Stimulated activated CD4-positive, alpha-beta T cell treated with anti-CD3 and anti-CD28 coated beads, Interleukin-4, amount 100 ng/mL, for 1 hour (primary cell): ENCODE measurements at regions not wholly inside any gene's neighbourhood (a gene's known extent, or its start where the extent isn't known, plus 50 kb on each side); places are given as distances from the start of the nearest gene placed in this dataset.

Source experiments
- DNase-seq: peaks from one replicate; pipeline ENCODE4 v3.0.0-alpha.2; 2020

GRCh38 chr15:37720267-37720666 lies 214.2 kb upstream of the TMCO5A start:
- DNase-seq: no peak

DNA sequence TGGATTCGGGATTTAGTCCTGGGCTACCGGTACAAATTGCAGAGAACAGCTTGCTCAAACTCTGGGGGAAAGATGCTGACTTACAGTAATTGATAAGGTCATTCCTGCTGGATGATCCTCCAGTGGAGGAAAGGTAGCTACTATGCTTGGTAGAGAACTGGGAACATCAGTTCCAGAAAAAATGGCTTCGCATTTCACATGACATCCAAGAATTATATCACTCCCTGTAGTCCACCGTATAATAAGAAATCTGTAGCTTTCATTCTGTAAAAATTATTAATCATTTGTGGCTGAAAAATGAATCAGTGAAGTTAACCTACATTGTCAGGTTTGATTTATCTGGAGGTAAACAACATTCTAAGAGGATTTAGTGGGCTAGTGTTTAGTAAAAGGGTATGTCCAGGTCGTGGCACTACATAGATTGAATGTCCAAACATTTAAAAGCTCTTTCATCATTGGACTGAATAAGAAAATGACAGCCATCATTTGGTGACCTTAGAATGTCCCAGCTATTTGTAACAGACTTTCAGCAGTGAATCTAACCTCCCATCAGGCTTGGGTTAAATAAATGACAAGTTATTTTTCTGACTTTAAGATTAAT lies 203.2 kb upstream of the TMCO5A start:
- DNase-seq: no peak

DNA sequence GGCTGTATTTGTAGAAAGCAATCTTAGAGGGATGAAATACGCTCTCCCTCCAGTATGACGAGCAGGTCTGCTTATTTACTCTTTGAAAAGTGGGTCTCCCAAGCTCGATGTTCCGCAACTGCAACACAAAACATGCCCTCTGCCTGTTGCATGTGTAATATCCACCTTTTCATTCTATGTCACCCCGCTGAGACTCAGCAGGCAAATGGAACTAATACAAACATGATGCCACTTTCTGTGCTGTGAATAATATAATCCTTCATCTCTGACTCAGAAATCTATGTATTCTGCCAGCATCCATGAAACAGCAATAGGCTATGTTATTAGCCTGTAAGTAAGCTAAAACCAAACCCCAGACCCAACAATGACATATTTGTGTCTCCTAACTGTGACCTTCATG lies 200.8 kb upstream of the TMCO5A start:
- DNase-seq: no peak

DNA sequence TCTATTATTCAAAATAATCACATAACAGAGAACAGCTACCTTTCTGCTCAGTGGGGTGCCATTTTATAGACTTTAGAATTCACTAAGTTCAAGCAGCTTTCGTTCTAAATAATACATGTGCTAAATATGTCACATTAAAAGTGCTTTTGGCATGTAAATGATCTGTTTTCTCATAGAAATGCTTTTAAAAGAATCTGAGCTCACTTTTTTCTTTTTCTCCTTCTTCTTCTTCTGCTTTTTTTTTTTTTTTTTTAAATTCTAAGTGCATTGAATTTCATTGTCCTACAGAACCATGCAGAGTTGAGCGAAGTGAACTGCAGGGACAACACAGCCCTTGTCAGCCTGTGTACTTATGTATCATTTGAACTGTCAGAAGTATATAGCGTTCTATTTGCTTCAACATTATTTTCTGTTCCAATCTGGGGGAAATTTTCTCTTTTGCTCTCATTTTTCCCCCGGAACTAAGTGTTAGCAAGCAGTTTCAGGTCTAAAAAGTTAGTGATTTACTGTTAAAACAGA lies 193.8 kb upstream of the TMCO5A start:
- DNase-seq: no peak

DNA sequence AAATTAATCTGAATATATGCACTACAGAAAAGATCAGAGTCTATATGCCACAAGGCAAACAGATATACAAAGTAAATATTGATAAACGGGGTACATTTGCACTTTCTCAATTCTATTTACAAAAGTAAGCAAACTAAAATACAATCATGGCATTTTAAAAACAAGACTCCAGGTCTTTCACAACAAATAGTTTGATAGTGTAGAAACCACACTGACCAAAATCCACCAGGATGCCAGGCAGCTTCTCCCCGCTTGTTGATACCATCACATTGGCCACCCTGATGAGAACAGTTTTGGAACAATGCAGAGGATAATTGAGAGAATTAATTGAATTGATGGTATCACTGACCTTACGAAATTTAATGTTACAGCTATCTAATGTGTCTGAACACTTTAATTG lies 190.6 kb upstream of the TMCO5A start:
- no peak for DNase-seq

DNA sequence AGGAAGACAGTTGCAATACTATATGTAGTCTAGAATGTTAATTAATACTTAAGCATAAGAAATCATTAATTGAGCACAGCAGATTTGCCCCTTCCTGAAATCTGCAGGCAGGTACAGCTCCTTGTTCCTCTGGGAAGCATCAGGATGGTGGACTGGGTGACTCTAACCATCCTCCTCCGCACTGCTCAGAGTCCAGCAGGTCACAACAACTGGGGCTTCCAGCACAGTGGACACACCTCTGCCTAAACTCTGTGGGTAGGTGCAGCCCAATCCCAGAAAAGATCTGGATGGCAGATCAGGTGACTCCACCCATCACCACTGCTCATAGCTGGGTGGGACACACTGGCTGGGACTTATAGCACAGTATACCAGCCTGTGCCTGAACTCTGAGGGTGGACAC lies 189.9 kb upstream of the TMCO5A start:
- DNase-seq: no peak

DNA sequence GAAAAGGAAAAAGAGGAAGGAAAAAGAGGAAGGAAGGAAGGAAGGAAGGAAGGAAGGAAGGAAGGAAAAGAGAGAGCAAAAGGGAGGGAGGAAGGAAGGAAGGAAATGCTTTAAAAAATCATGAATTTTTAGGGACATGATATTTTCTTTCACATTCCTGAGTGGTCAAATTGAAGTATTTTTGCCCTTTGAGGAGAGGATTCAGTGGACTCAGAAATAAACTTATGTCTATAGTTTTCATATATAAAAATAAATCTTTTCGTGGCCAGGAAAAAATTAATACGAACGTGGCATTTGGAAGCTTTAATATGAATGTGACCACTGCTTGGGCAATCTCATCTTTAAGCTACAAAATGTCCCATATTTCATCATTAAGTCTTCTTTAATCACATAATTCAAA lies 183.0 kb upstream of the TMCO5A start:
- no peak for DNase-seq

GRCh38 chr15:37756407-37756806 lies 178.0 kb upstream of the TMCO5A start:
- DNase-seq: no peak

DNA sequence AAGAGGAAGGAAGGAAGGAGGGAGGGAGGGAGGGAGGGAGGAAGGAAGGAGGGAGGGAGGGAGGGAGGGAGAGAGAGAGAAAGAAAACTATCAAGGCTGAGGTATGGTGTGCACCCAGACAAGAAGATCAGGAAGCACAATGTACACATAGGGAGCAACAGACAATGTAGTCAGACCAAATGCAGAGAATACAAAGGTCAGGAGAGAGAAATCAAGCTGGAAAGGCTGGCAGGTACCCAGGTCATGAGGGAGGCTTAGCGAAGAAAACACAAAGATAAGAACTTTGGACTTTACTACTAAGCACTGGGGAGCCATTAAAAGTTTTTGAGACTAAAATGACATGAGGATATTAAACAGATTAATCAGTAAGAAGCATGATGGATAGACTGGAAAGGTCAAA lies 176.0 kb upstream of the TMCO5A start:
- DNase-seq: no peak

DNA sequence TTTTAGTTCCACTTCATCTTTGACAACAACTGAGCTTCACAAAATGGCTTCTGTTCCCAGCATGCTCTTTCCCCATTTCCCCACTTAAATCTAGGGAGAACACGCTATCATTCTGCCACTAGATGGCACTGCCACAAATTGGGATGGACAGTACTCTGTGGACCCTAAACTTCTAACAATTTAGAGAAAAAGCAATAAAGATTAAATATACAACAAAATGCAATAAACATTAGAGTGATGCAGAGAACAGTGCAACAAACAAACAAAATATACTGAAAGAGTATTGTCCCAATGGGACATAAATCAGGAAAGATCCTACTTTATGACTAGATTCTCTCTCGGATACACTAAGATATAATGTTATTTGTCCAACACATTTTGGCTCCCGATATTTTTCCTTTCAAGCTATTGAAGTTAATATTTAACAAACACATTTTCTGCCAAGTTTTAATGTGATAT lies 169.7 kb upstream of the TMCO5A start:
- peak; percentile 5 for DNase-seq

- no peak for DNase-seq
These were observed 168.7 kb upstream of the TMCO5A start for GRCh38 chr15:37765786-37766185.

DNA sequence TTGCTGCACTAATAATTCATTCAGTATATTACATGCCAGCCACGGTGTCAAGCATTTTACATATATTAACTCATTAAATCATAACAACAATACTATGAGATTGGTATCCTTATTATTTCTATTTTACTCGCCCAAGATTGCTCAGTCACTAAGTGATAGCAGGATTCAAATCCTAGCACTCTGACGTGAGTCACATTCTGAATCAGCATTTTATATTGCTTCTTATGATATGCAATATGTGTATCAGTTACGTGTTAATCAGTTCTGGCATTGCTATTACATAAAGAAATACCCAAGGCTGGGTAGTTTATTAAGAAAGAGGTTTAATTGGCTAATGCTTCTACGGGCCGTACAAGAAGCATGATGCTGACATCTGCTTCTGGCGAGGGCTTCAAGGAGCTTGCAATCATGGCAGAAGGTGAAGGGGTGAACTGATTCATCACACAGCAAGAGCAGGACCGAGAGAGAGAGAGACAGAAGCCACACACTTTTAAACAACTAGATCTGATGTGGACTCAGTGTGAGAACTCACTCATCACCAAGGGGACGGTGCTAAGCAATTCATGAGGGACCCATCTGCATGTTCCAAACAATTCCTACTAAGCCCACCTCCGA lies 166.5 kb upstream of the TMCO5A start:
- DNase-seq: no peak

DNA sequence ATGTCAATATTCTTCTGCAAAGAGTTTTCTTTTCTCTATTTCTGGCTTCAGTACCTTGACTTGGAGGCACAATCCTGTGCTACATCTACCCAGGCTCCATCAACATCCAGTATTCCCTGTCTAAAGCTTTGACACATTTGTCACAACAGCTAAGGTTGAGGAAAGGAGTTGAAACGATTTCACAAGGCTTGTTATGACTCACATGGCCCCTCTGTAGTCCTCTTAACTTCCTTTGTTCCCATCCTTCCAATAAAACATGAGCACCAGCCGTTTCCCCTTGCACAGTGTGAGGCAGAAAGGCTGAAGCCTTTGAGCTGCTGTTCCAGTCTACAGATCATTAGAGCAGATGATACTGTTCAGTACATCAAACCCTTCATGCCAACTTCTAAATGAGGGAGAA lies 163.0 kb upstream of the TMCO5A start:
- DNase-seq: no peak

DNA sequence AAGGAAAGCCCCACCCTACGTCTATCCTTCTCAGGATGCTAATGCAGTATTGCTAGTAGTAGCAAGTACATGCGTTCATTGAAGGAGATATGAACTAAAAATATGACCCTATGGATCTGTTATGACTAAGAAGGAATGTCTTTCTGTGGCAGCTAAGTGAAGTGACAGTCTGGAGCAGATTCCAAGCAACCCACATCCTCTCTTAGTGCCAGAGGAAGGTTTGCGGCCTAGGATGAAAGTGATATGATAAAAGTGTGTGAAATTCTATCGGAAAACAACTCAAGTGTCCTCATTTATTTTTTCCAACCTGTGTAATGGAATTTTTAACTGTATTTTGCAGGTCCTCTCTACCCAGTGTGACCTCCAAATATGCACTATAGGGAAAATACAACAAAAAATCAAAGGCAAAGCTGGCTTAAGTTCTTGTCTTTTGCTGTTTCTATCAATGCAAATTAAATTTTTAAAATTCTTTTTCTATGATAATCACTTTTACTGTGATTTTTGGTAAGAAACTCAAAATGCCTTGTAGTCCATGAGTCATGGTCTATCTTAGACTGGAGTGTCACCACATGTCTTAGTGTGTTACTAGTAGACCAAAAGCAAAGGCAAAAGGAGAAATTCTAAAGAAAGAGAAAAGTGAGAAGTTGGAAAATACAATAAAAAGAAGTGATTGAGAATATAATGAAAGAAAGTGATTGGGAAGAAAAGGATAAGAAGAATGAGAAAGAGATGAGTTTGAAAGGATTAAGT lies 161.2 kb upstream of the TMCO5A start:
- DNase-seq: no peak

DNA sequence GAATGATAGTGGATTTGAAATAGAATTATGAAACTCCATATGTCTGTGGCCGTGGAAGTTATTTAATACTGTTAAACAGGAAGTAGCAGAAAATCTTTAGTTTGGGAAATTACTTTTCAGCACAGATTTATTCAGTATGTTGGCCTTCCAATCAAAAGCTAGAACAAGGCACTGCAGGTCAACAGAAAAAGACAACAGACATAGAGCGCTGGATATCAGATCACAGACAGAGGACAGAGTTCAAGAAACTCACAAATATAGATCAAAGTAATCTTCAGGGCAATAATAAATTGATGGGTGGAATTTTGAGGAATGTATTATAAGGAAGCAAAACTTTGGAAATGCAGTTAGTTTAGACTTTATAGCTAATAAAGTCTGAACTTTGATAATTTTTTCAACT lies 159.5 kb upstream of the TMCO5A start:
- no peak for DNase-seq

DNA sequence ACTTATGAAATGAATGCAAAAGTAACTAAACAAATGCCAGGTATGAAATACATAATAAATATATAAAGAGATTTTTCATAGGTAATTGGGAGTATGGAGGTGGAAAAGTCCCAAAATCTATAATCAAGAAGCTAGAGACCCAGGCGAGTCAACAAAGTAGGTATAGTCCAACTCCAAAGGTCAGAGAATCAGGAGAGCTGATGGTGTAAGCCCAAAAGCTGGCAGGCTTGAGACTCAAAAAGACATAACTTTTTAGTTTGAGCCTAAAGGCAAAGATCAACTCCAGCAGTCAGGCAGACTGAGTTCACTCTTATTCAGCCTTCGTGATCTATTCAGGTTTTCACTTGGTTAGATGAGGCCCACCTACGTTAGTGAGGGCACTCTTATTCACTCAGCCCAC lies 157.4 kb upstream of the TMCO5A start:
- DNase-seq: no peak

DNA sequence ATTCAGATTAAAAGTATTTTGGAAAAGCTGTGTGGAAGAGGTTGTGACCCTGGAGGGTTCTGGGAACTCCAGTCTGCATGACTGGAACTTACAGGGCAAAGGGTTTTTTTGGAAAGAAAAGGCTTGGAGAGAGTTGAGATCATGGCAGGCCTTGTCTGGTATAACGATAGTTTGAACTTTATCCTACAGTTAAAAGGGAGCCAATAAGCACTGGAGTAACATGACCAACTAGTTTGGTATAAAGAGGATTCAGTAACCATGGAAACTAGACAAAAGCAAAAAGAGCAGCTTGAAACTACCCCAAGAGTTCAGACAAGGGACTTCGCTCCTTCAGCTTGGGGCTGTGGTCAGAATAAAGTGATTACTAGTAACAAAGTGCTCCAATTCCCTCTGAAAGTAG lies 151.2 kb upstream of the TMCO5A start:
- DNase-seq: no peak

GRCh38 chr15:37788330-37788729 lies 146.1 kb upstream of the TMCO5A start:
- no peak for DNase-seq

DNA sequence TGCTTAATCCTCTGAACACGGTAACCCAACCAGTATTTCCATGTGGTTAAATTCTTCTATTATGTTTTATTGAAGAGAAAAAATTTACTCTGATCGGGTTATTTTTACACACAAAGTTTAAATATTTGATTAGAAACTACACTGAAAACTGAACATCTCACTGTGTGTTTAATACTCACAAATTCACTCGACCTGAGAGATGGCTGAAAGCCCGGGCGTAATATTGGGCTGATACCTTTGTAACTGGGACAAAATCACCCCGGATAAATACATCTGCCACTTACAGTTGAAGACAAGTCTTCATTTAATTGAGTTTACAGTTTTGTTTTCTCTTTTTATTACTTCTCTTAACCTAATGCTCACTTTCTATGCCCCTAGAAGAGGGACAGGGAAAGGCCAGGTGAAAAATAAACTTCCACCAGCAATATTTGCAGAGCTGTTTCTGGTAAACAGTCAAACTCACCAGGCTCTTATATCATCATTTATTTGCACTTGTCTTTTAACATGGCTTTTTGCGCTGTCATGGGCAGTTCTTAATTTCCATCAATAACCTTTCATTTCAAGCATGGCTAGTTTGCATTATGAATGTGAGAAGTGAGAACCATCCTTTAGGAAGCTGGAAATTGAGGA lies 145.6 kb upstream of the TMCO5A start:
- no peak for DNase-seq

GRCh38 chr15:37789397-37789786 lies 145.0 kb upstream of the TMCO5A start:
- no peak for DNase-seq

DNA sequence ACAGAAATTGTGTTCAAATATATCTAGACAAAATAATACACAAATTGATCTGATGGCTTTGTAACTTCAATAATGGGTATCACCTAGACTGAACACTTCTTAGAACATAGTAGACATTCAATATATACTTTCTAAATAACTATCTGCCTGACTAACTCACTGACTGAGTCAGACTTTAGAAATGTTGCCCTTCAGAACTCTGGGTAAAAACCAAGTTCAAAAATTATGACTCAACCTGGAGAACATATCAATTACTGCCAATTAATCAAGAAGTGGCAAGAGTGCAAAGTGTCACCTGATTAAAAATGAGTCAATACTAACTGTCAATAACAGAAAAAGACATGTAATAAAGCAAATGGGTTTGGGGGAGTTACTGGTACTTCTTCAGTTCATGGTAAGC lies 144.6 kb upstream of the TMCO5A start:
- DNase-seq: no peak

DNA sequence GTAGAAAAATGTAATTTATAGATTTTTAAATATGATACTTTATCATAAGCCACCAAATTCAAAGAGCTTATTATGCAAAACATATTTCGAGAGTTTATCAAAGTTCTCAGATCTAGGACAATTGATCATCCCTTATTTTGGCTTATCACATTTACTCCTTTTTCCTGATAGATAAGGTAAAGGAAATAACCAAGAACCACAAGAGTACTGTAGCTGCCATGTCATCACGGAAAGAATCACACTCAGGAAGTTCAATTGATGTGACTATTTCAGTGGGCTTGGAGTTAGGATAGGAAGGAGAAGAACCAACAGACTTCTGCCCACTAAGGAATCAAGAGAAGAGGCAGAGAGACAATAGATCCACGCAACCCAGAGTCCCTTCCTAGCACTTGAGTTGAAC lies 142.7 kb upstream of the TMCO5A start:
- DNase-seq: no peak

GRCh38 chr15:37792351-37792750 lies 142.1 kb upstream of the TMCO5A start:
- DNase-seq: no peak

- no peak for DNase-seq
These were observed 140.6 kb upstream of the TMCO5A start for GRCh38 chr15:37793851-37794250.
